ENCODE measurements at regions not wholly inside any gene's neighbourhood (a gene's known extent, or its start where the extent isn't known, plus 50 kb on each side); places are given as distances from the start of the nearest gene placed in this dataset.

GRCh38 chr15:85313339-85313738, 67.1 kb upstream of the AKAP13 start:
- no peak for ATAC-seq (ENCODE audit: insufficient read depth, low FRiP score)
- Histone ChIP-seq H3K36me3 (ENCODE audit: control insufficient read depth in 4 of 4, insufficient read depth in 4 of 4, low read length in 4 of 4) (no peaks in the 10 kb centered on the region), H3K27me3 (ENCODE audit: control insufficient read depth in 3 of 3, insufficient read depth in 3 of 3, low read length in 2 of 3) (no peaks in the 10 kb centered on the region), H3K4me1 (ENCODE audit: control insufficient read depth in 5 of 5, insufficient read depth in 5 of 5, low read length in 5 of 5) (peaks cover 0 to 2% (median 0%) of the 10 kb centered on the region in 5 donors), H3K9me3 (ENCODE audit: control insufficient read depth in 4 of 4, insufficient read depth in 3 of 4, low read length in 3 of 4) (no peaks in the 10 kb centered on the region), H3K27ac (ENCODE audit: low read depth in 1 of 2, low read length in 1 of 2) (no peak overlapping the region), H3K4me3 (no peak overlapping the region), H3K9ac (ENCODE audit: insufficient read depth in 1 of 2, low read length in 2 of 2) (no peak overlapping the region)
- TF ChIP-seq CTCF (IDR thresholded peaks at IDR 0.05; ENCODE audit: control extremely low read depth, extremely low read depth) = no peak
- 91% methylated on average over 1 of the region's 1 CpG for WGBS, 2 donors
- no peak for DNase-seq

GRCh38 chr15:85314146-85314545, 66.3 kb upstream of the AKAP13 start:
- Histone ChIP-seq H3K4me3 (no peak overlapping the region), H3K36me3 (ENCODE audit: control insufficient read depth in 4 of 4, insufficient read depth in 4 of 4, low read length in 4 of 4) (no peaks in the 10 kb centered on the region), H3K27ac (ENCODE audit: low read depth in 1 of 2, low read length in 1 of 2) (no peak overlapping the region), H3K27me3 (ENCODE audit: control insufficient read depth in 3 of 3, insufficient read depth in 3 of 3, low read length in 2 of 3) (no peaks in the 10 kb centered on the region), H3K9ac (ENCODE audit: insufficient read depth in 1 of 2, low read length in 2 of 2) (no peak overlapping the region), H3K9me3 (ENCODE audit: control insufficient read depth in 4 of 4, insufficient read depth in 3 of 4, low read length in 3 of 4) (no peaks in the 10 kb centered on the region), H3K4me1 (ENCODE audit: control insufficient read depth in 5 of 5, insufficient read depth in 5 of 5, low read length in 5 of 5) (peaks cover 0 to 2% (median 0%) of the 10 kb centered on the region in 5 donors)
- ATAC-seq (ENCODE audit: insufficient read depth, low FRiP score) = no peak
- TF ChIP-seq CTCF (IDR thresholded peaks at IDR 0.05; ENCODE audit: control extremely low read depth, extremely low read depth) = no peak
- WGBS, 2 donors = 95 to 100% methylated on average over 3 of the region's 3 CpGs
- no peak for DNase-seq

- no peaks in the 10 kb centered on the region for H3K27me3 ChIP-seq (ENCODE audit: control insufficient read depth in 3 of 3, insufficient read depth in 3 of 3, low read length in 2 of 3)
- no peak overlapping the region for H3K4me3 ChIP-seq
- H3K9ac ChIP-seq (ENCODE audit: insufficient read depth in 1 of 2, low read length in 2 of 2) = no peak overlapping the region
- no peak for TF ChIP-seq CTCF (IDR thresholded peaks at IDR 0.05; ENCODE audit: control extremely low read depth, extremely low read depth)
- no peaks in the 10 kb centered on the region for H3K9me3 ChIP-seq (ENCODE audit: control insufficient read depth in 4 of 4, insufficient read depth in 3 of 4, low read length in 3 of 4)
- ATAC-seq (ENCODE audit: insufficient read depth, low FRiP score) (no peak), DNase-seq (no peak)
- no peak overlapping the region for H3K27ac ChIP-seq (ENCODE audit: low read depth in 1 of 2, low read length in 1 of 2)
- peaks cover 0 to 2% (median 0%) of the 10 kb centered on the region in 5 donors for H3K4me1 ChIP-seq (ENCODE audit: control insufficient read depth in 5 of 5, insufficient read depth in 5 of 5, low read length in 5 of 5)
- no peaks in the 10 kb centered on the region for H3K36me3 ChIP-seq (ENCODE audit: control insufficient read depth in 4 of 4, insufficient read depth in 4 of 4, low read length in 4 of 4)
- 91 to 92% methylated on average over 4 of the region's 4 CpGs for WGBS, 2 donors
Measured at GRCh38 chr15:85314633-85315032, 65.8 kb upstream of the AKAP13 start.

- DNase-seq (no peak), ATAC-seq (ENCODE audit: insufficient read depth, low FRiP score) (no peak)
- TF ChIP-seq CTCF (IDR thresholded peaks at IDR 0.05; ENCODE audit: control extremely low read depth, extremely low read depth) = no peak
- Histone ChIP-seq H3K9me3 (ENCODE audit: control insufficient read depth in 4 of 4, insufficient read depth in 3 of 4, low read length in 3 of 4) (no peaks in the 10 kb centered on the region), H3K36me3 (ENCODE audit: control insufficient read depth in 4 of 4, insufficient read depth in 4 of 4, low read length in 4 of 4) (no peaks in the 10 kb centered on the region), H3K4me1 (ENCODE audit: control insufficient read depth in 5 of 5, insufficient read depth in 5 of 5, low read length in 5 of 5) (peaks cover 0 to 2% (median 0%) of the 10 kb centered on the region in 5 donors), H3K27me3 (ENCODE audit: control insufficient read depth in 3 of 3, insufficient read depth in 3 of 3, low read length in 2 of 3) (no peaks in the 10 kb centered on the region), H3K9ac (ENCODE audit: insufficient read depth in 1 of 2, low read length in 2 of 2) (no peak overlapping the region), H3K27ac (ENCODE audit: low read depth in 1 of 2, low read length in 1 of 2) (no peak overlapping the region), H3K4me3 (no peak overlapping the region)
- WGBS, 2 donors = 73 to 81% methylated on average over 8 of the region's 8 CpGs
Measured at GRCh38 chr15:85316244-85316934, 64.0 kb upstream of the AKAP13 start.
